ENCODE measurements at regions not wholly inside any gene's neighbourhood (a gene's known extent, or its start where the extent isn't known, plus 50 kb on each side); places are given as distances from the start of the nearest gene placed in this dataset.

- intact Hi-C loops (cut with micrococcal nuclease) = no loop called here
- H3K4me3 ChIP-seq (replicated peaks in 1 of 3; ENCODE audit: low read depth in 2 of 3, low read length in 3 of 3) = no peak overlapping the region
Measured at GRCh38 chr2:11050565-11050964, 104.7 kb upstream of the SLC66A3 start.

GRCh38 chr2:11051280-11051679 lies 104.0 kb upstream of the SLC66A3 start:
- DNase-seq = no peak
- Mint-ChIP-seq H3K4me3 (no peak overlapping the region), H3K27me3 (ENCODE audit: low read depth in 3 of 3) (peaks cover 4 to 8% (median 5%) of the 10 kb centered on the region in 3 donors), H3K4me1 (no peaks in the 10 kb centered on the region), H3K36me3 (no peaks in the 10 kb centered on the region), H3K27ac (no peak overlapping the region), H3K9me3 (no peaks in the 10 kb centered on the region)
- Histone ChIP-seq H3K27me3 (ENCODE audit: control insufficient read depth in 2 of 2, insufficient read depth in 2 of 2, low read length in 2 of 2) (no peaks in the 10 kb centered on the region), H3K9me3 (replicated peaks in 1 of 2; ENCODE audit: control insufficient read depth in 1 of 2, insufficient read depth in 1 of 2, low read length in 2 of 2) (no peaks in the 10 kb centered on the region), H3K4me1 (ENCODE audit: control insufficient read depth in 1 of 2, insufficient read depth in 2 of 2, low read length in 2 of 2) (no peaks in the 10 kb centered on the region), H3K79me2 (ENCODE audit: insufficient read depth, low read length) (no peaks in the 10 kb centered on the region), H3K27ac (ENCODE audit: low read depth in 1 of 2, low read length in 2 of 2) (no peak overlapping the region), H3K4me3 (replicated peaks in 1 of 3; ENCODE audit: low read depth in 2 of 3, low read length in 3 of 3) (no peak overlapping the region), H3K4me2 (replicated peaks; ENCODE audit: extremely low read depth, low read length, poor library complexity, severe bottlenecking) (no peak overlapping the region), H4K20me1 (ENCODE audit: insufficient read depth, low read length) (no peaks in the 10 kb centered on the region), H3K36me3 (replicated peaks in 1 of 2; ENCODE audit: control insufficient read depth in 1 of 2, insufficient read depth in 2 of 2, low read length in 2 of 2) (no peaks in the 10 kb centered on the region), H2AFZ (ENCODE audit: insufficient read depth, low read depth, low read length, poor library complexity, severe bottlenecking) (no peak overlapping the region), H3K9ac (ENCODE audit: insufficient read depth, low read length, poor library complexity, severe bottlenecking) (no peak overlapping the region)
- intact Hi-C loops (cut with micrococcal nuclease) = no loop called here
- TF ChIP-seq, protein P1, sequence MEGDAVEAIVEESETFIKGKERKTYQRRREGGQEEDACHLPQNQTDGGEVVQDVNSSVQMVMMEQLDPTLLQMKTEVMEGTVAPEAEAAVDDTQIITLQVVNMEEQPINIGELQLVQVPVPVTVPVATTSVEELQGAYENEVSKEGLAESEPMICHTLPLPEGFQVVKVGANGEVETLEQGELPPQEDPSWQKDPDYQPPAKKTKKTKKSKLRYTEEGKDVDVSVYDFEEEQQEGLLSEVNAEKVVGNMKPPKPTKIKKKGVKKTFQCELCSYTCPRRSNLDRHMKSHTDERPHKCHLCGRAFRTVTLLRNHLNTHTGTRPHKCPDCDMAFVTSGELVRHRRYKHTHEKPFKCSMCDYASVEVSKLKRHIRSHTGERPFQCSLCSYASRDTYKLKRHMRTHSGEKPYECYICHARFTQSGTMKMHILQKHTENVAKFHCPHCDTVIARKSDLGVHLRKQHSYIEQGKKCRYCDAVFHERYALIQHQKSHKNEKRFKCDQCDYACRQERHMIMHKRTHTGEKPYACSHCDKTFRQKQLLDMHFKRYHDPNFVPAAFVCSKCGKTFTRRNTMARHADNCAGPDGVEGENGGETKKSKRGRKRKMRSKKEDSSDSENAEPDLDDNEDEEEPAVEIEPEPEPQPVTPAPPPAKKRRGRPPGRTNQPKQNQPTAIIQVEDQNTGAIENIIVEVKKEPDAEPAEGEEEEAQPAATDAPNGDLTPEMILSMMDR (IDR thresholded peaks at IDR 0.05) = no peak
- WGBS (ENCODE audit: insufficient coverage) = 94% methylated on average over 7 of the region's 9 CpGs

More at GRCh38 chr2:11050565-11050964, 104.7 kb upstream of the SLC66A3 start:
- no peak overlapping the region for H3K4me2 ChIP-seq (replicated peaks; ENCODE audit: extremely low read depth, low read length, poor library complexity, severe bottlenecking)
- H4K20me1 ChIP-seq (ENCODE audit: insufficient read depth, low read length) = no peaks in the 10 kb centered on the region
- H3K79me2 ChIP-seq (ENCODE audit: insufficient read depth, low read length) = no peaks in the 10 kb centered on the region
- no peaks in the 10 kb centered on the region for H3K4me1 Mint-ChIP-seq
- H3K27me3 Mint-ChIP-seq (ENCODE audit: low read depth in 3 of 3) = peaks cover 3 to 8% (median 4%) of the 10 kb centered on the region in 3 donors
- H3K27ac Mint-ChIP-seq = no peak overlapping the region
- H3K4me1 ChIP-seq (ENCODE audit: control insufficient read depth in 1 of 2, insufficient read depth in 2 of 2, low read length in 2 of 2) = no peaks in the 10 kb centered on the region
- no peak overlapping the region for H3K9ac ChIP-seq (ENCODE audit: insufficient read depth, low read length, poor library complexity, severe bottlenecking)
- no peak overlapping the region for H3K27ac ChIP-seq (ENCODE audit: low read depth in 1 of 2, low read length in 2 of 2)
- no peak overlapping the region for H2AFZ ChIP-seq (ENCODE audit: insufficient read depth, low read depth, low read length, poor library complexity, severe bottlenecking)
- no peaks in the 10 kb centered on the region for H3K9me3 ChIP-seq (replicated peaks in 1 of 2; ENCODE audit: control insufficient read depth in 1 of 2, insufficient read depth in 1 of 2, low read length in 2 of 2)
- no peaks in the 10 kb centered on the region for H3K36me3 ChIP-seq (replicated peaks in 1 of 2; ENCODE audit: control insufficient read depth in 1 of 2, insufficient read depth in 2 of 2, low read length in 2 of 2)
- no CpG with 5 or more reads among the region's 5 CpGs for WGBS (ENCODE audit: insufficient coverage)
- H3K4me3 Mint-ChIP-seq = no peak overlapping the region
- no peak for DNase-seq
- H3K9me3 Mint-ChIP-seq = no peaks in the 10 kb centered on the region
- no peaks in the 10 kb centered on the region for H3K27me3 ChIP-seq (ENCODE audit: control insufficient read depth in 2 of 2, insufficient read depth in 2 of 2, low read length in 2 of 2)
- H3K36me3 Mint-ChIP-seq = no peaks in the 10 kb centered on the region
- TF ChIP-seq, protein P1 (IDR thresholded peaks at IDR 0.05) = no peak

All from CD14-positive monocyte (primary cell).